GM12878 (cell line): ENCODE measurements at regions not wholly inside any gene's neighbourhood (a gene's known extent, or its start where the extent isn't known, plus 50 kb on each side); places are given as distances from the start of the nearest gene placed in this dataset.

Source experiments
- ATAC-seq: fragments of 200-7000 bp; cut with Tn5 transposase; 3 replicates; pipeline ENCODE4 v1.9.1; 2020; ENCODE audit warnings: mild to moderate bottlenecking, moderate library complexity
- BruUV-seq: library from RNA; stranded (reverse); fragments of 400-500 nt; replicated peaks from 2 replicates; lab custom pipeline; 2021; lab: Mats Ljungman, UMichigan
- CTCF ChIA-PET: fragments of 300-600 bp; sonication (Branson Sonifier 250); formaldehyde crosslinking; extraction: SDS; loops from one replicate; lab custom pipeline; 2021; ENCODE audit warnings: inconsistent platforms; lab: Yijun Ruan, JAX
- POLR2A ChIA-PET: fragments of 350-600 bp; formaldehyde crosslinking; extraction: SDS; loops from one replicate; lab custom pipeline; 2021; ENCODE audit warnings: inconsistent platforms; lab: Charles Lee
- RAD21 ChIA-PET: fragments of 300-600 bp; sonication (Branson Sonifier 250); formaldehyde crosslinking; loops from one replicate; lab custom pipeline; 2023; ENCODE audit warnings: antibody characterized with exemption; ENCODE audit not compliant: unreplicated experiment; lab: Charles Lee
- SMC1A ChIA-PET: fragments of 300-600 bp; sonication (Branson Sonifier 250); formaldehyde crosslinking; loops from one replicate; lab custom pipeline; 2023; ENCODE audit not compliant: unreplicated experiment, uncharacterized antibody; lab: Charles Lee
- DNase-seq: peaks from one replicate; pipeline ENCODE4 v3.0.0-alpha.2; 2011; ENCODE audit warnings: low read depth, low spot score
- FAIRE-seq: peaks from 3 replicates; lab custom pipeline; 2011; peaks lifted over from hg19 to GRCh38; lab: Jason Lieb, UNC
- H2AFZ ChIP-seq: 2 replicates; pipeline ENCODE4 v1.6.0; 2011; ENCODE audit warnings: low read depth, low read length, control low read depth; ENCODE audit not compliant: control insufficient read depth
- H3K27ac ChIP-seq: 2 replicates; pipeline ENCODE4 v1.5.1; 2011; ENCODE audit warnings: control low read depth; ENCODE audit not compliant: control insufficient read depth, insufficient read depth
- H3K27me3 ChIP-seq, 2 experiments: replicated peaks in 1 of 2; 2 replicates each; pipeline versions ENCODE4 v1.6.0 to v1.6.1; 2011; ENCODE audit warnings: low read length in 1 of 2; ENCODE audit not compliant: control insufficient read depth in 2 of 2, insufficient read depth in 2 of 2
- H3K36me3 ChIP-seq, 2 experiments: 2 replicates each; pipeline ENCODE4 v1.5.1; 2011; ENCODE audit warnings: low read length in 1 of 2; ENCODE audit not compliant: control insufficient read depth in 2 of 2, insufficient read depth in 2 of 2
- H3K4me1 ChIP-seq: 2 replicates; pipeline ENCODE4 v1.6.1; 2011; ENCODE audit warnings: mild to moderate bottlenecking, low read length, moderate library complexity, mixed read lengths; ENCODE audit not compliant: control insufficient read depth, insufficient read depth
- H3K4me2 ChIP-seq: 2 replicates; pipeline ENCODE4 v1.6.0; 2011; ENCODE audit warnings: control low read depth; ENCODE audit not compliant: control insufficient read depth, insufficient read depth
- H3K4me3 ChIP-seq: fragments of 200-600 bp; sonication (generic); 2 replicates; pipeline ENCODE4 v1.5.1; 2016
- H3K79me2 ChIP-seq: 2 replicates; pipeline ENCODE4 v1.6.0; 2011; ENCODE audit warnings: low read length; ENCODE audit not compliant: control insufficient read depth, insufficient read depth
- H3K9ac ChIP-seq: 2 replicates; pipeline ENCODE4 v1.8.0; 2011; ENCODE audit warnings: low read length, control low read depth, mixed read lengths; ENCODE audit not compliant: control insufficient read depth, insufficient read depth
- H3K9me3 ChIP-seq: replicated peaks from 3 replicates; pipeline ENCODE4 v1.5.1; 2011; ENCODE audit warnings: mild to moderate bottlenecking, low read length; ENCODE audit not compliant: control insufficient read depth, insufficient read depth
- H4K20me1 ChIP-seq: 2 replicates; pipeline ENCODE4 v1.6.0; 2011; ENCODE audit not compliant: control insufficient read depth, insufficient read depth
- FOS ChIP-seq: IDR thresholded peaks from 3 replicates; pipeline ENCODE4 v1.6.1; 2011; ENCODE audit warnings: borderline replicate concordance; ENCODE audit not compliant: insufficient read length; ENCODE audit errors: extremely low read depth
- HCFC1 ChIP-seq: fragments of 150-350 bp; IDR thresholded peaks from 2 replicates; pipeline ENCODE4 v1.6.1; 2014; ENCODE audit warnings: low read length
- HDAC6 ChIP-seq: fragments of 200-600 bp; sonication (generic); IDR thresholded peaks from one replicate; pipeline ENCODE4 v1.8.0; 2017; ENCODE audit warnings: antibody characterized with exemption; ENCODE audit not compliant: unreplicated experiment
- KLF5 ChIP-seq: fragments of 450-650 bp; IDR thresholded peaks from 2 replicates; pipeline ENCODE4 v1.6.1; 2014; ENCODE audit warnings: mild to moderate bottlenecking; ENCODE audit not compliant: partially characterized antibody
- MLLT1 ChIP-seq: fragments of 450-650 bp; IDR thresholded peaks from 2 replicates; pipeline ENCODE4 v1.6.1; 2016; ENCODE audit warnings: mild to moderate bottlenecking
- PAX5 ChIP-seq: IDR thresholded peaks from 2 replicates; pipeline ENCODE4 v1.6.1; 2011; ENCODE audit warnings: low read depth, low read length, borderline replicate concordance
- PRDM15 ChIP-seq: fragments of 450-650 bp; formaldehyde crosslinking; IDR thresholded peaks from 2 replicates; pipeline ENCODE4 v1.4.0; 2020; ENCODE audit warnings: mild to moderate bottlenecking, moderate library complexity
- SREBF2 ChIP-seq: IDR thresholded peaks from 2 replicates; pipeline ENCODE4 v1.6.1; 2012; ENCODE audit warnings: mild to moderate bottlenecking, low read length
- ZNF274 ChIP-seq: IDR thresholded peaks from one replicate; pipeline ENCODE4 v1.8.0; 2011; ENCODE audit not compliant: insufficient read length, insufficient read depth
- ZSCAN29 ChIP-seq: fragments of 450-650 bp; IDR thresholded peaks from 2 replicates; pipeline ENCODE4 v1.6.1; 2017; ENCODE audit warnings: mild to moderate bottlenecking, moderate library complexity
- WGBS: methylation state at CpG from one replicate; pipeline ENCODE4 v1.1.6; 2016; ENCODE audit warnings: low lambda C conversion rate; ENCODE audit not compliant: insufficient replicate concordance, insufficient coverage; ENCODE audit errors: missing lambda C conversion rate; 5-methylcytosine and 5-hydroxymethylcytosine counted together
- in situ Hi-C: fragments of 300-500 bp; cut with MboI; formaldehyde crosslinking; loops from 9 replicates; pipeline ENCODE4 v1.14.3; 2018; ENCODE audit warnings: mixed read lengths
- intact Hi-C: fragments of 100-400 bp; cut with micrococcal nuclease; formaldehyde crosslinking; loops from one replicate; pipeline ENCODE4 v1.14.2; 2022; ENCODE audit not compliant: unreplicated experiment

- DNase-seq (no peak), ATAC-seq (no peak), FAIRE-seq (no peak)
- Histone ChIP-seq H3K9me3 (no peaks in the 10 kb centered on the region), H4K20me1 (no peaks in the 10 kb centered on the region), H3K27me3 (no peaks in the 10 kb centered on the region), H3K4me2 (no peak overlapping the region), H3K36me3 (no peaks in the 10 kb centered on the region), H3K4me3 (no peak overlapping the region), H3K9ac (no peak overlapping the region), H2AFZ (no peak overlapping the region), H3K27ac (no peak overlapping the region), H3K79me2 (no peaks in the 10 kb centered on the region), H3K4me1 (no peaks in the 10 kb centered on the region)
- POLR2A ChIA-PET: no interaction called here
- 28% methylated on average over 2 of the region's 2 CpGs for WGBS
- BruUV-seq: no TSS peak
- RAD21 ChIA-PET: no interaction called here
- CTCF ChIA-PET: interaction anchor here (0.9 to 1.0 kb wide), 2 partner anchors 21 to 31 kb away, joined by 3 to 4 read pairs; no protein-coding TSS in a partner anchor
- TF ChIP-seq MLLT1 (no peak), SREBF2 (no peak), FOS (no peak), ZNF274 (no peak), HCFC1 (no peak), KLF5 (no peak), PAX5 (no peak)
- intact Hi-C loops: no loop called here
- in situ Hi-C loops: no loop called here
- SMC1A ChIA-PET: no interaction called here
These were observed 223.7 kb upstream of the ADARB2 start for GRCh38 chr10:1960982-1961381.

DNA sequence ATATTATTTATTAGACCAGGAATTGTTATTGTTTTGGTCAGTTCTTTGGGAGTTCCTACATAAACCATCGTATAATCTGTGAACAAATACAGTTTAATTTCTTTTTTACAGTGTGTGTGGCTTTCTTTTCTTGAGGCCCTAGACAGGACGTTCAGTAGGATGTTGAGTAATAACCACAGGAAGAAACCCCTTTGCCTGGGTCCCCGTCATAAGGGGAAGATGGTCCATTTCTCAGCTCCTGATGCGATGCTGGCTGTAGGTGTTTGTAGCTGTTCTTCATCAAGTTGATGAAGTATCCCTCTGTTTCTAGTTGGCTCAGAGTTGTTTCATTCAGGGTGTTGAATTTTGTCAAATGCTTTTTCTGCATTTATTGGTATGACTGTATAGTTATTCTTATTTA is 219.7 kb upstream of the ADARB2 start:
- intact Hi-C loops: no loop called here
- H4K20me1 ChIP-seq: no peaks in the 10 kb centered on the region
- H3K9me3 ChIP-seq: no peaks in the 10 kb centered on the region
- DNase-seq: no peak
- no peak for ATAC-seq
- no peak overlapping the region for H2AFZ ChIP-seq
- ChIA-PET CTCF (no interaction called here), SMC1A (interaction anchor here (0.9 kb wide), 1 partner anchor 22 kb away, joined by 3 read pairs; no protein-coding TSS in a partner anchor), POLR2A (no interaction called here), RAD21 (no interaction called here)
- H3K27me3 ChIP-seq: no peaks in the 10 kb centered on the region
- no peak overlapping the region for H3K9ac ChIP-seq
- TF ChIP-seq HDAC6: no peak
- no peak for TF ChIP-seq PRDM15 (CRISPR knock-in tag)
- no peak for TF ChIP-seq ZSCAN29
- no TSS peak for BruUV-seq
- H3K79me2 ChIP-seq: no peaks in the 10 kb centered on the region
- H3K27ac ChIP-seq: no peak overlapping the region
- no peaks in the 10 kb centered on the region for H3K36me3 ChIP-seq
- no peak overlapping the region for H3K4me2 ChIP-seq
- no peak overlapping the region for H3K4me3 ChIP-seq
- in situ Hi-C loops: no loop called here
- WGBS: 2% methylated on average over 4 of the region's 4 CpGs
- no peak for FAIRE-seq
- H3K4me1 ChIP-seq: no peaks in the 10 kb centered on the region
